ENCODE measurements at regions not wholly inside any gene's neighbourhood (a gene's known extent, or its start where the extent isn't known, plus 50 kb on each side); places are given as distances from the start of the nearest gene placed in this dataset.

- Histone ChIP-seq H3K27ac (replicated peaks) (no peak overlapping the region), H3K27me3 (ENCODE audit: insufficient read depth, poor library complexity, severe bottlenecking) (no peaks in the 10 kb centered on the region)
Measured at GRCh38 chr2:236452238-236452637, 117.4 kb upstream of the ACKR3 start.

DNA sequence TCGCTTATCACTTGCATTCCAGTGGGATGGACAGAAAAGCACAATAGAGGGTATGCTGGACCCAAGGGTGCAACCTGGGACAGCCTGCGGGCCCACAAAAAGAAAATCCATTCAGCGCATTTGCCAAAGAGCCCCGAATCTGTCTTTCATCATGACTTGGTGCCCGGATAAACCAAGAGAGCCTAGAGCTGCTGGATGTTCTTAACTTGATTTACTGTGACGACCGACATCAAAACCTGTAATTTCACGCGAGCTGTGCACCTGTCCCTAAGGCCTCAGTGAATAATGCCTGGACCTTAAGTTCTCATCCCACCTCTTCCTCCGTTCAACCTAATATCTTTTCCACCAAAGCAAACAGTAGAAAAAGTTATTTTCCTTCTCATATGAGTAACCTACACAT is 115.5 kb upstream of the ACKR3 start:
- no peak for DNase-seq (ENCODE audit: low read depth in 1 of 2, low spot score in 1 of 2)
- no peaks in the 10 kb centered on the region for H3K27me3 ChIP-seq (ENCODE audit: insufficient read depth, poor library complexity, severe bottlenecking)
- no peak for TF ChIP-seq SPI1 (IDR thresholded peaks at IDR 0.05; ENCODE audit: borderline replicate concordance, low read depth)
- TF ChIP-seq, protein P1, sequence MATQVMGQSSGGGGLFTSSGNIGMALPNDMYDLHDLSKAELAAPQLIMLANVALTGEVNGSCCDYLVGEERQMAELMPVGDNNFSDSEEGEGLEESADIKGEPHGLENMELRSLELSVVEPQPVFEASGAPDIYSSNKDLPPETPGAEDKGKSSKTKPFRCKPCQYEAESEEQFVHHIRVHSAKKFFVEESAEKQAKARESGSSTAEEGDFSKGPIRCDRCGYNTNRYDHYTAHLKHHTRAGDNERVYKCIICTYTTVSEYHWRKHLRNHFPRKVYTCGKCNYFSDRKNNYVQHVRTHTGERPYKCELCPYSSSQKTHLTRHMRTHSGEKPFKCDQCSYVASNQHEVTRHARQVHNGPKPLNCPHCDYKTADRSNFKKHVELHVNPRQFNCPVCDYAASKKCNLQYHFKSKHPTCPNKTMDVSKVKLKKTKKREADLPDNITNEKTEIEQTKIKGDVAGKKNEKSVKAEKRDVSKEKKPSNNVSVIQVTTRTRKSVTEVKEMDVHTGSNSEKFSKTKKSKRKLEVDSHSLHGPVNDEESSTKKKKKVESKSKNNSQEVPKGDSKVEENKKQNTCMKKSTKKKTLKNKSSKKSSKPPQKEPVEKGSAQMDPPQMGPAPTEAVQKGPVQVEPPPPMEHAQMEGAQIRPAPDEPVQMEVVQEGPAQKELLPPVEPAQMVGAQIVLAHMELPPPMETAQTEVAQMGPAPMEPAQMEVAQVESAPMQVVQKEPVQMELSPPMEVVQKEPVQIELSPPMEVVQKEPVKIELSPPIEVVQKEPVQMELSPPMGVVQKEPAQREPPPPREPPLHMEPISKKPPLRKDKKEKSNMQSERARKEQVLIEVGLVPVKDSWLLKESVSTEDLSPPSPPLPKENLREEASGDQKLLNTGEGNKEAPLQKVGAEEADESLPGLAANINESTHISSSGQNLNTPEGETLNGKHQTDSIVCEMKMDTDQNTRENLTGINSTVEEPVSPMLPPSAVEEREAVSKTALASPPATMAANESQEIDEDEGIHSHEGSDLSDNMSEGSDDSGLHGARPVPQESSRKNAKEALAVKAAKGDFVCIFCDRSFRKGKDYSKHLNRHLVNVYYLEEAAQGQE (IDR thresholded peaks at IDR 0.05; ENCODE audit: insufficient replicate concordance, low read depth): no peak
- TF ChIP-seq POLR2AphosphoS5 (IDR thresholded peaks at IDR 0.05; ENCODE audit: low read depth): no peak
- no peak for TF ChIP-seq CTCF (IDR thresholded peaks at IDR 0.05; ENCODE audit: insufficient read depth, low read length)
- TF ChIP-seq GABPA (IDR thresholded peaks at IDR 0.05; ENCODE audit: low read depth): no peak
- no peak overlapping the region for H3K27ac ChIP-seq (replicated peaks)
- H3K4me3 ChIP-seq (replicated peaks; ENCODE audit: insufficient read depth, low read length): no peak overlapping the region

More at GRCh38 chr2:236452238-236452637, 117.4 kb upstream of the ACKR3 start:
- TF ChIP-seq SPI1 (IDR thresholded peaks at IDR 0.05; ENCODE audit: borderline replicate concordance, low read depth): no peak
- no peak for TF ChIP-seq POLR2AphosphoS5 (IDR thresholded peaks at IDR 0.05; ENCODE audit: low read depth)
- no peak for TF ChIP-seq CTCF (IDR thresholded peaks at IDR 0.05; ENCODE audit: insufficient read depth, low read length)
- TF ChIP-seq, protein P1 (IDR thresholded peaks at IDR 0.05; ENCODE audit: insufficient replicate concordance, low read depth): no peak
- no peak for TF ChIP-seq GABPA (IDR thresholded peaks at IDR 0.05; ENCODE audit: low read depth)
- DNase-seq (ENCODE audit: low read depth in 1 of 2, low spot score in 1 of 2): no peak
- H3K4me3 ChIP-seq (replicated peaks; ENCODE audit: insufficient read depth, low read length): no peak overlapping the region

DNA sequence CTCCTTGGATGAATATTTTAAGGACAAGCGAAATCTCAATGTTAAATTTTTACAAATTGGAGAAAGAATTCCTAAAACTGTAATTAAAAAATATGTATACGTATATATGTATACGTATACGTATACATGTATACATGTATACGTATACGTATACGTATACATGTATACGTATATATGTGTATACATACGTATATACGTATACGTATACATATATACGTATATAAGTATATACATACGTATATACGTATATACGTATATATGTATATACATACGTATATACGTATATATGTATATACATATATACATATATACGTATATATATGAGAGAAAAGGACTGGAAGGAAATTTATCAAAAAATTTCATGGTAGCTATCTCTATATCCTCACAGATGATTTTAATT is 110.2 kb upstream of the ACKR3 start:
- no peak overlapping the region for H3K4me3 ChIP-seq (replicated peaks; ENCODE audit: insufficient read depth, low read length)
- no peak overlapping the region for H3K27ac ChIP-seq (replicated peaks)
- TF ChIP-seq GABPA (IDR thresholded peaks at IDR 0.05; ENCODE audit: low read depth) (no peak), CTCF (IDR thresholded peaks at IDR 0.05; ENCODE audit: insufficient read depth, low read length) (no peak), SPI1 (IDR thresholded peaks at IDR 0.05; ENCODE audit: borderline replicate concordance, low read depth) (no peak), POLR2AphosphoS5 (IDR thresholded peaks at IDR 0.05; ENCODE audit: low read depth) (no peak)
- TF ChIP-seq, protein P1 (IDR thresholded peaks at IDR 0.05; ENCODE audit: insufficient replicate concordance, low read depth): no peak
- DNase-seq (ENCODE audit: low read depth in 1 of 2, low spot score in 1 of 2): no peak
- no peaks in the 10 kb centered on the region for H3K27me3 ChIP-seq (ENCODE audit: insufficient read depth, poor library complexity, severe bottlenecking)

Measured in HL-60 (cell line).